Right forelimb (tissue), 1 donor: ENCODE measurements at regions not wholly inside any gene's neighbourhood (a gene's known extent, or its start where the extent isn't known, plus 50 kb on each side); places are given as distances from the start of the nearest gene placed in this dataset.

Experiments
- DNase-seq: peaks from one replicate; pipeline ENCODE4 v3.0.0-alpha.2; 2018

DNA sequence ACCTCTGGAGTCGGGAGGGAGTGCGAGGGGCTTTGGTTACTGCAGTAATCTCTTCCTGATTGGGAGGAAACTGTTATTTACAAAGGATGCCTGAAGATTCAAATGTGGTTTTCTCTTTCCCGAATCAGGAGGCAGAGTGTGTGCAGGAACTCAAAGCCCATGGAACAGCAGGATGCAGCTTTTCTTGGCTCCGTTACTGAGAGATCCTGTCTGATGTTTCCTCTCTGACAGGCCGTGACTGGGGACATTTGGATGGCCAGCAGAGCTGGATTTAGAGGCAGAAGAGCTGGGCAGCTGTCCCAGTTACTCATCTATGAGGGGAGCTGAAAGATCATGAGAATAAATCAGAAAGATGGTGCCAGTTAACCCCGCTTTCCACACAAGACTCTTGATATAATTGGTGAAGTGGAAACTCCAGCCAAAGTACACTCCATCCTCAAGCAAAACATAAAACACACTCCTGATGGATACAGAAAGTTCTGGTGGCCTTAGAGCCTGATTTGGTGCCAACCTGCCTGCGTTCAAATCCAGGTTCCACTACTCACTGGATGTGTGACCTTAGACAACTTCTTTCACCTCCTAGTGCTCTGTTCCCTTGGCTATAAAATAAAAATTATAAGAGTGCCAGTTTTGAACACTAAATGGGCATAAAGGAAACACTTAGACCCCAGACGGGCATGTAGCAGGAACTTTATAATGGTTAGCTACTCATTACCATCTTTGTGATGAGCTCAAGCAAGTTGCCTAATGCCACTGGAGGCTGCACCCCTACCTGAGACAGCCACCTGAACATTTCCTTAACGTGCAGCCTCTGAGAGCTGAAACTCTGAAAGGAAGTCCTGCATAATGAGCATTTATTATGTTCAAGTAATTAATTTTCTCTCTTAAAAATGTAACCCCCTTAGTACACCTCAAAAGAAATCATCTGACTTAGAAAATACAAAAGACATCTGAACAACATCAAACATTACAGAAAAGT lies 349.0 kb upstream of the GATB start:
- DNase-seq: peak; percentile 58

GRCh38 chr4:152107736-152108500 lies 347.1 kb upstream of the GATB start:
- DNase-seq: peak; percentile 37

DNA sequence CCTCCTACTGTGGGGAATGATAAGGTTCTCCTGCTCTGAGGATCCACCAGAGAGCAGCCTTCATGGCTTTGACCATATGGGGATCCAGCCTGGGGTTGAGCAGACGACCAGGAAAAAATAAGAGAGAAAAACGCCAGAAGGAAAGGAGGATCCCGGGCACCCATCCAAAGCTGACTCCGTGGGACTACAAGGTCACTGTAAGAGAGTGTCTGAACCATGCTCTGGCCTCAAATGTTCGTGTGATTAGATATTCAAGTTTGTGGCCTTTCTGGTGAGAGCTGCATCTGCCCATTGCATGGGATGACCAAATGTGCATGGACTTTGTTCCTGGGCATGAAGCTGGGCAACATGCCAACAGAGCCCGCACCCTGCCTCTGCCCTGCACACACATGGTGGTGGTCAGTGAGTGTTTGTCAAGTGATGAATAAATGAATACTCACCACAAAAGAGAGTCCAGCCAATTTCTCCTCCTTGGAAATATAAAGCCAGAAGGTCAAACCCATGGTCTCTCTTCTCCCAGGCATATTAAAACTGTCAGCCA lies 346.0 kb upstream of the GATB start:
- DNase-seq: peak; percentile 36

DNA sequence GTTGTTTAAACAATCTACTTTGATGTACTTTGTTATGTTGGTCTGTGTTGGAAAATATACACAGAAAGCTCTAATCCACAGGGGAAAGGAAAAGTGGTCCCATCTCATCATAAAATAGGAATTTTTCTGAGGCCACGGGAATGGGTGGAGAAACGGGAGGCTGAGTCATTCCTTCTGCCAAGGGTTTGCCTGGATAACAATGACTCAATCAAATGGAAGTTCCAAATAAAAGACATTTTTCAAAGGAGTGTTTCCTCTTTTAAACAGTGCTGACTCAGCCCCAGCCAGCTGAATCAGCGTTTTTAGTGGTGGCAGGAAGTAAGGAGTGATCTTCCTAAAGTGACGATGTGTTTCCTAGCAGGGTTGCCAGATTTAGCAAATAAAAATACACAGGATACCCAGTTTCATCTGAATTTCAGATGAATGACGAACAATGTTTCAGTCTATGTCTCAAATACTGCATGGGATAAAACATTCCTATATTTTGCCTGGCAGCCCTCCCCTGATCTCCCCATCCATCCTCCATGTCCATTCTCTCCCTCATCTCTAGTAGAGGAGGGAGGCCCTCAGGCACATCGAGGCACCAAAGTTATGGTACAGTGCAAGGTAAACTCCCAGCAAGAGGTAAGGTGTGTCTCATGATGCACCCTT lies 345.4 kb upstream of the GATB start:
- peak; percentile 58 for DNase-seq

DNA sequence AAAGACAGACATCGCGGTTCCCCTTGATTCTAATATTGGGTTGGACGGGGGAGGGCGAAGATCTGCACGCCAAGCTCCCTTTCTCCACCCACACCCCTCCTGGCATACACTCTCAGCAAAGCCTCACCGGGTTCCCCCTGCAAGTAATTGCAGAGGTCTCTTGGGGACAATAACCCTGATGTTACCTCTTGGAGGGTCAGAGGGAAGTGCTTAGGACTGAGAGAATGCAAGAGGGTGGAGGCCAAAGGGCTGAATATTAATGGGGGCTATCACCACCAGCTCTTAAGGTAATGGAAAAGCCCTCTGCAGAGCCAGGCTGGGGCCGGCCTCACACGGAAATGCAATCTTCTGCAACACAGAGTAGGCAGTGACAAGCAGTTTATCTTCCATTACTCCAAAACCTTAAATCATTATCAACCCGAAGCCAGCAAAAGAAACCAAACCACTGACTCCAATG lies 344.1 kb upstream of the GATB start:
- DNase-seq: peak; percentile 16

- DNase-seq: peak; percentile 32
These were observed 343.5 kb upstream of the GATB start for GRCh38 chr4:152104356-152104755.

DNA sequence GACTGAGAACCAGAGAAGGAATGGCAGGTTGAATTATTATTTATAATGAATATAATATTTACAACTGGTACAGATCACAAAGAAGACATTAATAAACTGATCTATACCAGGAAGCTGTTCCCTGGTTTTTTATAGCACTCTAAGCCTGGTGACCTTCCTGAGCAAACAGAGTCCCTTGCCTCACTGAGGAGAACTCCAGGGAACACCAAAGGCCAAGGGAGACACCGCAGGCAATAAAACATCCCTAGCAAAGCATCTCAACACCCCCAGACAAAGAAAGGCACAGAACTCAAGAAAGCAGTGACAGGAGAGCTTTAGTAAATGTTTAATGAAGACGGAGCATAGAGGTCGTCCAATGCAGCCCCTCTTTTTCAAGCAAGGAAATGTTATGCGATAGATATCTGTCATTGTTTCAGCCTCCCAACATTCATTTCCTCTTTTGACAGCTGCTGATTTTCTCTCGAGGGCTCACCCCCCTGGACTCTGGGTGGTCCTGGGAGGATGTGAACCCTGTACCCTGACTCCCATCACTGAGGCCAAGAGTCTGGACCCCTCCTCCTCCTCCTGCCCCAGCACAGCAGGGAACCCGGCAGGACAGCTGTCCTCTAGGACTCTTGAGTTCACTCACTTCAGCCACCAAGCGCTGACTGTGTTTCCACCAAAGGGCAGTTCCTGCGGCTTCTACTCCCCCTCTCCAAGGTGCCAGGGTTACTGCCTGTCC lies 342.5 kb upstream of the GATB start:
- peak; percentile 30 for DNase-seq

DNA sequence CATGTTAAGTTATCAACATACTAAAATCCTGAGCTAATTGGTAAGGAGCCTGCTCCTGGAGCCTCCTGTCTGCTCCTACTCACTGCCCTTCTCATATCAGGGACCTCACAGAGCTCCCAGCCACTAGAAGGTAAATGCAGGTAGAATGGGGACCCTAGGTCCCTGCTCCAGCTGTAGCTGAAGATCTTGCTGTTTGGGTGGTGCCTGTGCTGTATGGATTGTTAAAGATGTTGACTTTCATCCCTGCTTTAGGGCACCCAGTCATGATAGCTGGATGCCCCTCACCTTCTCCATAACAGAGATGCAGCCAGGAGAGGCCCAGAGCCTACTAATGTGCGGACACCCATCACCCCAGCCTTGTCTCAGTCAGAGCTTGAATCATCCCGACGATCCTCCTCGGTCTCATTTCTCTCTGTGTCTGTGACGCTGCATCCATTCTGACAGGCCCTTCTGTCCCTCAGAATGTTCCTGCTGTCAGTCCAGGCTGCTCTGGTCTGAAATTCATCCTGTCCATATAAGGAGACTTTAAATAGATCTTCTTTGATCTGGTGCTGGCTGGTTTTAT lies 341.7 kb upstream of the GATB start:
- no peak for DNase-seq

DNA sequence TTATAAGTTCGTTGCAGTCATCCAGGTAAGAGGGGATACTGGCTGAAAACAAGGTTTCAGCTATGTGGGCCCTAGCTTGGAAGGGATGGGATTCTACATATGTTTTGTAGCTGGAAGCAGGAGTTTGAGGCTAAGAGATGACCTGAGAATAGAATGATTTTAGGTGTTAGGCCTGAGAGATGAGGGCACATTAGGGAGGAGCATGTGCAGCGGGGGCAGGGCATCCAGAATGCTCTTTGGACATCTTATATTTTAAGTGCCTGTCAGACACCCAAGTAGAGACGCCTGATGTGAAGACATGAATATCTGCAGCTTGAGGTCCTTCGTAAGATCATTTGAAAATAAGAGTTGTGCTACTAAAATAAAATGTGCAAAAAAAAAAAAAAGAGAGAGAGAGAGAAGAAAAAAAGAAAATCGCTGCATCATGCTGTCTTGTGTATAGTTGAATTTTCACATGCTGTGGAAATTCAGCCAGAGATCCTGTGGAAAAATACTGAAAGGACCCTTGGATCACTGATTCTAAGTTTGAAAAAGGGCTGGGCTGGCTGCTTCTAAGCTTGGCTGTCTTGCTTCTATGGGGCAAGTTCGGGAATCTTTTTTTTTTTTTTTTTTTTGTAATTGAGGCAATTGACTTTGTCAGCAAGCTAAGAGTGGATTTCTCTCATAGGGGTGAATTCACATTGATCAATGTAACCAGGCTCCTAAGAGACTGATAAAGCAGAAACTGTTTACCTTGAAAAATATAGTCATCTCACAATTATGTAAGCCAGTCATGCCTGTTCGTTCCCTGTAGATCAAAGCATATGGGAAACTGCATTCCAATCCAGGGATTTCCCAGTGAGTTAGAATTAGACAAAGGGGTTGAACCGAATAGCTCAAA lies 341.0 kb upstream of the GATB start:
- peak; percentile 17 for DNase-seq

DNA sequence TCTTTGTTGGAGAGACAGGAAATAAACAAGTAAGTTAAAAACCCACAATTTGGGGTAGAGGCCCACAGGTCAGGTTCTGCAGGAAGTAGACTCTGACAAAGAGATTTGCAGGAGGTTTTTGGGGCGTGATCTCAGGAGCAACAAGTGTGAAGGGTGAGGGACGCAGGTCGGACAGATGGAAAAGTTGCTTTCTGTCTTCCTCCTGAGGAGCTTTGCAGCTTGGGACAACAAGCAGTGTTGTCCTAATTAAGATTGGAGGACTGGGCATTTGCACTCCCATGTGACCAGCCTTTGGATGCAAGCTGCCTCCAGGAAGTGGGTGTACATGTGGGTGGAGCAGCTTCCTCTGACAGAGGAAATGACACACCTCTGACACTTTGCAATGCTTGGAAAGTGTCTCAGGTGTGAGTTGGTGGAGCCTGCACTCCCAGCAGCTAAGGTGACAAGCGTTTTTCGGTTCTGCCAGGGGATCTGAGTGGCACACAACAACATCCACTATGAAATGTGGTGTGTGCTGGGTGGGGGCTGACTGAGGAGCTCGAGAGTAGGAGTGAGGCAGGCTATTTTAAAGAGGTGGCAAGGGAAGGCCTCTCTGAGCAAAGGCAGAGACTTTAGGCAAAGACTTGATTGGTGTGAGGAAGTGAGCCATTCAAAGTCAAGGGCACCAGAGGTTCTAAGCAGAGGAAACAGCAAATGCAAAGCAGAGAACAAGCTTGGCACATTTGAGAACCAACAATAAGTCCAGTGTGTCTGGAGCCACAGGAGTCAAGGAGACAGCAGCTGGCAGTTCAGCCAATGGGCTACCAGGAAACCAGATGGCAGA lies 339.8 kb upstream of the GATB start:
- DNase-seq: no peak

GRCh38 chr4:152099981-152100378 lies 339.2 kb upstream of the GATB start:
- no peak for DNase-seq

- peak; percentile 11 for DNase-seq
These were observed 338.7 kb upstream of the GATB start for GRCh38 chr4:152099555-152099954.

DNA sequence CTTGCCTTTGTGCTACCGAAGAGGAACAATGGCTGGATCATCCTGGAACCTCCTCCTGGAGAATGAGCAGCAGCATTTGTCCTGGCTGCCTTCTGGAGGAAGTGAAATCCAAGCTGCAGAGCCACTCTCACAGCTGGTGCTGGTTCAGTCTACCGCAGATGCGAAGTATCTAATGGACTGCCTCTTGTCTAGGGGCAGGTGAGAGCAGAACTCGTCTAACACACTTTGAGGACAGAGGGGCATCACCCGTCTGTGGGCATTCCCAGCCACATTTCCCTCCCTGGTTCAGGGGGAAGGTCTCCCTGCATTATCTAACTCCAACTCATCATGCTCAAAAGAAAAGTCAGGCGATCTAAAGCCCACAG lies 338.2 kb upstream of the GATB start:
- DNase-seq: no peak

GRCh38 chr4:152098365-152099060 lies 337.7 kb upstream of the GATB start:
- DNase-seq: no peak

DNA sequence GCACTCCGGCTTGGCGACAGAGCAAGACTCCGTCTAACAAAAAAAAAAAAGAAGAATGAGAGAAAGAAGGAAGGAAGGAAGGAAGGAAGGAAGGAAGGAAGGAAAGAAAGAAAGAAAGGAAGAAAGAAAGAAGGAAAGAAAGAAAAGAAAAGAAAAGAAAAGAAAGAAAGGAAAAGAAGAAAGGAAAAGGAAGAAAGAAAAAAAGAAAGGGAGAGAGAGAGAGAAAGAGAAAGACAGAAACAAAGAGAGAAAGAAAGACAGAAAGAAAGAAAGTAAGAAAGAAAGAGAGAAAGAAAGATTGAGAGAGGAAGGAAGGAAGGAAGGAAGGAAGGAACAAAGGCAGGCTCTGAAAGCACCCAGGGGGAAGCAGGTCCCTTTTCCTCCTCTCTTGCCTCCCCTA lies 336.6 kb upstream of the GATB start:
- no peak for DNase-seq

GRCh38 chr4:152095701-152096070 lies 334.9 kb upstream of the GATB start:
- no peak for DNase-seq

- DNase-seq: peak; percentile 52
These were observed 334.3 kb upstream of the GATB start for GRCh38 chr4:152094970-152095700.

- DNase-seq: no peak
These were observed 330.6 kb upstream of the GATB start for GRCh38 chr4:152091405-152091804.

- no peak for DNase-seq
These were observed 329.7 kb upstream of the GATB start for GRCh38 chr4:152090543-152090942.
